ENCODE measurements at regions not wholly inside any gene's neighbourhood (a gene's known extent, or its start where the extent isn't known, plus 50 kb on each side); places are given as distances from the start of the nearest gene placed in this dataset.

- no peaks in the 10 kb centered on the region for H4K20me1 ChIP-seq (ENCODE audit: insufficient read depth)
- ChIA-PET POLR2A (no interaction called here), CTCF (no interaction called here)
- H3K27ac ChIP-seq (ENCODE audit: low read depth in 2 of 2, low read length in 1 of 2): no peak overlapping the region
- H3K79me2 ChIP-seq (ENCODE audit: insufficient read depth): no peaks in the 10 kb centered on the region
- no peak overlapping the region for H3K9ac ChIP-seq
- no peak for DNase-seq
- H3F3A ChIP-seq (replicated peaks; ENCODE audit: insufficient read depth): peaks cover 5% of the 10 kb centered on the region
- no peak overlapping the region for H3K4me3 ChIP-seq (ENCODE audit: low read depth in 2 of 2, low read length in 1 of 2)
- no peaks in the 10 kb centered on the region; a peak in 1 of 4 replicates for H3K4me1 ChIP-seq (ENCODE audit: control insufficient read depth in 1 of 2, insufficient read depth in 2 of 2, low read depth in 1 of 2, low read length in 1 of 2)
- TF ChIP-seq TCF12 (IDR thresholded peaks at IDR 0.05): no peak
- TF ChIP-seq GATA2 (CRISPR knock-in tag; IDR thresholded peaks at IDR 0.05): no peak
- TF ChIP-seq JUND (IDR thresholded peaks at IDR 0.05): no peak
- no peak for TF ChIP-seq MEF2A (IDR thresholded peaks at IDR 0.05; ENCODE audit: borderline replicate concordance, low read depth)
- TF ChIP-seq, protein P1, sequence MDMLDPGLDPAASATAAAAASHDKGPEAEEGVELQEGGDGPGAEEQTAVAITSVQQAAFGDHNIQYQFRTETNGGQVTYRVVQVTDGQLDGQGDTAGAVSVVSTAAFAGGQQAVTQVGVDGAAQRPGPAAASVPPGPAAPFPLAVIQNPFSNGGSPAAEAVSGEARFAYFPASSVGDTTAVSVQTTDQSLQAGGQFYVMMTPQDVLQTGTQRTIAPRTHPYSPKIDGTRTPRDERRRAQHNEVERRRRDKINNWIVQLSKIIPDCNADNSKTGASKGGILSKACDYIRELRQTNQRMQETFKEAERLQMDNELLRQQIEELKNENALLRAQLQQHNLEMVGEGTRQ (IDR thresholded peaks at IDR 0.05; ENCODE audit: borderline replicate concordance, low read depth, low read length): no peak
- TF ChIP-seq, protein P2, sequence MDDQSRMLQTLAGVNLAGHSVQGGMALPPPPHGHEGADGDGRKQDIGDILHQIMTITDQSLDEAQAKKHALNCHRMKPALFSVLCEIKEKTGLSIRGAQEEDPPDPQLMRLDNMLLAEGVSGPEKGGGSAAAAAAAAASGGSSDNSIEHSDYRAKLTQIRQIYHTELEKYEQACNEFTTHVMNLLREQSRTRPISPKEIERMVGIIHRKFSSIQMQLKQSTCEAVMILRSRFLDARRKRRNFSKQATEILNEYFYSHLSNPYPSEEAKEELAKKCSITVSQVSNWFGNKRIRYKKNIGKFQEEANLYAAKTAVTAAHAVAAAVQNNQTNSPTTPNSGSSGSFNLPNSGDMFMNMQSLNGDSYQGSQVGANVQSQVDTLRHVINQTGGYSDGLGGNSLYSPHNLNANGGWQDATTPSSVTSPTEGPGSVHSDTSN (IDR thresholded peaks at IDR 0.05): no peak
- no peak for TF ChIP-seq SIN3A (IDR thresholded peaks at IDR 0.05; ENCODE audit: borderline replicate concordance, low read depth, low read length)
- no peak for TF ChIP-seq USF1 (IDR thresholded peaks at IDR 0.05; ENCODE audit: borderline replicate concordance, low read depth)
- no peak for TF ChIP-seq RCOR1 (IDR thresholded peaks at IDR 0.05; ENCODE audit: low read length)
- TF ChIP-seq MXI1 (IDR thresholded peaks at IDR 0.05; ENCODE audit: low read depth, low read length): no peak
- TF ChIP-seq ELF1 (IDR thresholded peaks at IDR 0.05): no peak
- TF ChIP-seq FOXJ3 (CRISPR knock-in tag; IDR thresholded peaks at IDR 0.05): no peak
- TF ChIP-seq YY1 (IDR thresholded peaks at IDR 0.05; ENCODE audit: low read depth): no peak
- H3K27me3 ChIP-seq (ENCODE audit: insufficient read depth): no peaks in the 10 kb centered on the region
- H3K36me3 ChIP-seq (replicated peaks in 1 of 2; ENCODE audit: control insufficient read depth in 1 of 2, insufficient read depth in 2 of 2, low read length in 1 of 2): no peaks in the 10 kb centered on the region
- H3K4me2 ChIP-seq: no peak overlapping the region
- H2AFZ ChIP-seq (ENCODE audit: low read depth): no peak overlapping the region
- H3K9me3 ChIP-seq: no peaks in the 10 kb centered on the region
- no peaks in the 10 kb centered on the region for H3K9me2 ChIP-seq
Observed at GRCh38 chr3:106303766-106304165, 435.0 kb upstream of the CBLB start.

GRCh38 chr3:106305127-106305526, 436.3 kb upstream of the CBLB start:
- no peaks in the 10 kb centered on the region for H3K9me3 ChIP-seq
- no peak overlapping the region for H3K4me2 ChIP-seq
- DNase-seq: no peak
- no peaks in the 10 kb centered on the region for H3K36me3 ChIP-seq (replicated peaks in 1 of 2; ENCODE audit: control insufficient read depth in 1 of 2, insufficient read depth in 2 of 2, low read length in 1 of 2)
- H2AFZ ChIP-seq (ENCODE audit: low read depth): no peak overlapping the region
- H3K27ac ChIP-seq (ENCODE audit: low read depth in 2 of 2, low read length in 1 of 2): no peak overlapping the region
- no peaks in the 10 kb centered on the region for H4K20me1 ChIP-seq (ENCODE audit: insufficient read depth)
- H3K4me3 ChIP-seq (ENCODE audit: low read depth in 2 of 2, low read length in 1 of 2): no peak overlapping the region
- H3K4me1 ChIP-seq (ENCODE audit: control insufficient read depth in 1 of 2, insufficient read depth in 2 of 2, low read depth in 1 of 2, low read length in 1 of 2): no peaks in the 10 kb centered on the region
- no peak overlapping the region for H3K9ac ChIP-seq
- 77% methylated on average over 2 of the region's 2 CpGs for WGBS (ENCODE audit: low lambda C conversion rate)
- H3K79me2 ChIP-seq (ENCODE audit: insufficient read depth): no peaks in the 10 kb centered on the region
- H3K9me2 ChIP-seq: no peaks in the 10 kb centered on the region
- no peaks in the 10 kb centered on the region for H3F3A ChIP-seq (replicated peaks; ENCODE audit: insufficient read depth)
- ChIA-PET POLR2A (no interaction called here), CTCF (no interaction called here)
- H3K27me3 ChIP-seq (ENCODE audit: insufficient read depth): no peaks in the 10 kb centered on the region
- TF ChIP-seq, protein P2 (IDR thresholded peaks at IDR 0.05): no peak
- TF ChIP-seq SMC3 (IDR thresholded peaks at IDR 0.05; ENCODE audit: low read depth, low read length) (no peak), JUND (IDR thresholded peaks at IDR 0.05) (no peak), ZBTB33 (IDR thresholded peaks at IDR 0.05; ENCODE audit: borderline replicate concordance, low read depth) (no peak), SIN3A (IDR thresholded peaks at IDR 0.05; ENCODE audit: borderline replicate concordance, low read depth, low read length) (no peak), FOSL2 (IDR thresholded peaks at IDR 0.05; ENCODE audit: borderline replicate concordance, low read depth) (no peak), NFIC (IDR thresholded peaks at IDR 0.05; ENCODE audit: borderline replicate concordance) (no peak), RCOR1 (IDR thresholded peaks at IDR 0.05; ENCODE audit: low read length) (no peak), GABPA (IDR thresholded peaks at IDR 0.05; ENCODE audit: low read depth) (no peak), TEAD4 (IDR thresholded peaks at IDR 0.05; ENCODE audit: borderline replicate concordance, insufficient read depth) (no peak)
- TF ChIP-seq, protein P1 (IDR thresholded peaks at IDR 0.05; ENCODE audit: borderline replicate concordance, low read depth, low read length): no peak

All from SK-N-SH (cell line).